ENCODE measurements at regions not wholly inside any gene's neighbourhood (a gene's known extent, or its start where the extent isn't known, plus 50 kb on each side); places are given as distances from the start of the nearest gene placed in this dataset.

DNA sequence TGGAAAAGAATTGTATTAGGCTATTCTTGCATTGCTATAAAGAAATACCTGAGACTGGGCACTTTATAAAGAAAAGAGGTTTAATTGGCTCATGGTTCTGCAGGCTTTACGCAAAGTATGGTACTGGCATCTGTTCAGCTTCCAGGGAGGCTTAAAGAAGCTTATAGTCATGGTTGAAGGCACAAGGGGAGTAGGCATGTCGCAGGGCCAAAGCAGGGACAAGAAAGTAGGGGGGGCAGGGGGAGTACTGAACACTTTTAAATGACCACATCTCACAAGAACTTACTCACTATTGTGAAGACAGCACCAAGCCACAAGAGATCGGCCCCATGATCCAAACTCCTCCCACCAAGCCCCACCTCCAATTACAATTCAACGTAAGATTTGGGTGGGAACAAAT lies 152.5 kb upstream of the PHF14 start:
- no peak for DNase-seq

DNA sequence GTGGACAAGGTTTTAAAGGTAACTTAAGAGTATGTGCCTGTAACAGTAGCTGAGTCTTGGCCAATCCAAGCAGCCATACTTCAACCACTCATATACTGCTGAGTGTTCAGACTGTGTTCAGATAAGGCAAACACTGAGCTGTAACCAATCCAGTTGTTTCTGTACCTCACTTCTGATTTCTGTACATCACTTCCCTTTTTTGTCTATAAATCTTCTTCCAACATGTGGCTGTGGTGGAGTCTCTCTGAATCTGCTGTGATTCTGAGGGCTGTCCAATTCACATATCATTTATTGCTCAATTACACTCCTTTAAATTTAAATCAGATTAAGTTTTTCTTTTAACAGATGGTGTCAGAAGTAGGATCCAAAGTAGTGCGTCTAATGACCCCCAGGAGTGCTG lies 149.5 kb upstream of the PHF14 start:
- no peak for DNase-seq

DNA sequence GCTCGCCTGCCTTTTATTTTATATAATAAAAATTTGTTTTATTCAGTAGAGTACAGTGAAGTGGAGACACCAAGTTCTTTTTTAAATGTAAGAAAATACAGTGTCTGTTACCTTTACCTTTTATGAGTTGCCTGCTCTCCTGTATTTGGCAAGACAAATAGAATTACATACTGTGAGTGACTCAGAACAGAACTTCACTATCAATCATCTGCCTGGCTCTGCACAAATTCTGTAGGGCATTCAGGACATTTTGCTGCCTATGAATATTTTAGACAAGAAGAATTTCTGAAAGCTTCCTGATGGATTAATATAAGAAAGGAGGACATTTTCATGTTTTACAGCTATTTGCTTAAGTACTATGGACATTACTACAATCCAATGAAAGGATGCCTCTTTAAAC lies 135.4 kb upstream of the PHF14 start:
- no peak for DNase-seq

DNA sequence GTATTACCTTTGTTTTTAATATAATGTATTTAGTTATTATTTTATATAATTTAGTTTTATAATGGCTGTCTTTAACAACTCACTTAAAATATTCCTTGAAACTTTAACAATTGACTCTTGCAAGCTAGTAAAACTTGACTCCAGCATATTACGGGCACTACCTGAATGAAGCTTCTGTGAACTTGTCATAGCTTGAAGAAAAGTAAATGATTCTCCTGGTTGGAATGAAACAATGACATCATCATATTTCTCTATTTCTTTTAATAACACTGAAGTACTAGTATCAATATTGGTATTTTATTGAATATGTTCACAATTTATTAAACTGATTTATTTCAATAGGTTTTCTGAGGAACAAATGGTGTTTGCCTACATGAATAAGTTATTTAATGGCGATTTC lies 128.4 kb upstream of the PHF14 start:
- no peak for DNase-seq

DNA sequence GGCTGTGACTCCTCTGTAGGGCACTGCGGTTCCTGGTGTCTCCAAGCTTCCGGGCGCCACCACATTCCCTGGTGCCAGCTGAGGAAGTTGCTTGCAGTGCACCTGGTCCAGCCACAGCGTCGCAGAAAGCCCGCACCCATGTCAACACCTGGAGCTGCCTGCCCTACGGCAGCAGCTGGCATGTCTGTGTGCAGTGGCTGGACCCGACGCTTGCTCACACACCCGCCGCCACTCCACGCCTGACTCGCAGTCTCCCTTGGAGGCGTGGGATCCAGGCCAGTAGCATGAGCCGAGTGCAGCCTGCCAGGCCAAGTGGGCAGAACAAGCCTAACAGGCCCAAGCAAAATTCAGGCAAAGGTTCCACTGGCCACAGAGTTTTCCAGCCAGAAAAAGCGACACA lies 118.1 kb upstream of the PHF14 start:
- DNase-seq, result no peak

DNA sequence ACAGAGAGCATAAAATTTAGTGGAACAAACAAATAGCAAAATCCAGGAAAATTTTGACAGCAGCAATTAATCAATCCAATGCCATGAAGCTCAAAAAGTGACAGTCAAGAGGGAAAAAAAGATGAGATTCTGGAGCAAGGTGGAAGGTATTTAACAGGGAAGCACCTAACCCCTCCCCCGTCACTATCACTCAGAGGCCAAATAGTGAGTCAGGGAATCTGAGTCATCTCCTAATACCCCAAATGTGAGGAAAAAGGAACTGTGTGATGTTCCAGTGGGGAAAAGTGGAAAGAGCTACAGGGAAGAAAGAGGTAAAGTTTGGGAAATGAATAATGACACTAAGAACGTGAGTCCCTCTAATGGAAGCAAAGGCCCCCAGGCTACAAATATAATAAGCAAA lies 113.2 kb upstream of the PHF14 start:
- no peak for DNase-seq

DNA sequence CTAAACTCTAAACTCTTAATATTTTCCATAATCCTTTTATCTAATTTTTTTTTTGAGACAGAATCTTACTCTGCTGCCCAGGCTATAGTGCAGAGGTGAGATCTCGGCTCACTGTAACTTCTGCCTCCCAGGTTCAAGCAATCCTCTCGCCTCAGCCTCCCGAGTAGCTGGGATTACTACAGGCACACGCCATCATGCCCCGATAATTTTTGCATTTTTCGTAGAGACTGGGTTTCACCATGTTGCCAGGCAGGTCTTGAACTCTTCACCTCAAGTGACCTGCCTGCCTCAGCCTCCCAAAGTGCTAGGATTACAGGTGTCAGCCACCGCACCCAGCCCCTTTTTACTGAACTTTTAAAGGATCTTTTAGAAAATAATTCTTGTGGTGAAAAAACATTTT lies 110.2 kb upstream of the PHF14 start:
- DNase-seq, result no peak

DNA sequence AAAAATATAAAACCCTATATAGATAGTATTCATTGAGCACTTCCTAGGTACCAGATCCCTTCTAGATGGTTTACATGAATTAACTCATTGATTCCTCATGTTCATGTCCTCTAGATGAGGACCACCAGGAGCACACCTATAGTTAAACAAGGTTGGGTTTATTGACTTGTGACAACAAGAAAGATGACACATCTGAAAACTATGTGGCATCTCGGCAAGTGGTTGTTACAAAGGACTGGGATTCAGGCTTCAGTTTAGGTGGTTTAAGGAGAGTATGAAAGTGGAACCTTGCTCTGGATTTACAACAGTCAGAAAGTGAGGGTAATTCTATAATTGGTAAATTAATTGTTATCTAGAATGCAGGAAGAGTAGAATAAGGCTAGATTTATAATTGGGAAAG lies 99.0 kb upstream of the PHF14 start:
- DNase-seq, result no peak

DNA sequence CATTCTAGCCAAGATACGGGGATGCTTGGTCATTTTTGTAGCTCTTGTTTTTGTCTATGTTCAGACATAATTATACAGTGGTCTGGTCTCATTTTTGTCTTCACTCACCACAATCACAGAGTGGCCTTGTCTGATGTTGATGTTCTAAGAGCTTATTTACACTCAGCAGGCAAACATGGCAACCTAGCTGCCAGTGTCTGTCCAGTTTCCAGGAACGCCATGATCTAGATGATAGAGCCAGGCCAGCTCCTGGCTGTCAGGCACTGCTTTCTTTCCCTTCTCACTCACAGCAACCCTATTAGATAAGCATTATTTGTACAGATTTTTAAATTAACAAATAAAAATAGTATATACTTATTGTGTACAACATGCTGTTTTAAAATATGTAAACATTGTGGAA lies 98.6 kb upstream of the PHF14 start:
- no peak for DNase-seq

DNA sequence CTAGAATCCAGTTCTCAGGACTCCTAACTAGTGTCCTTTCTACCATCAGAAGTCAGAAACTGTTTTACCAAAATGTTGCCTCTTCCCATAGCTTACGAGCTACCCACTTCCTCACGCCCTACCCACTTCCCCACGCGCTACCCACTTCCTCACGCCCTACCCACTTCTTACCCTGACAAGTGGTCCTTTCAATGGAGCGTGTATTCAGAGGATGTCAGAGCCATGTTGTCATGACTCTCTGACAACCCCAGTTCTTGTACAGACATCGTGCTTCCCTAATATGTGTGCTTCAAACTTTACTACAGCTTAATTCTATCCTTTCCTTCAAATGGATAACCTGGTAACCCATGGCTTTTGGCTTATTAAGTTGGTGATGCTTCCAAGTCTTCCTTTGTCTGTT lies 84.8 kb upstream of the PHF14 start:
- DNase-seq, result no peak

DNA sequence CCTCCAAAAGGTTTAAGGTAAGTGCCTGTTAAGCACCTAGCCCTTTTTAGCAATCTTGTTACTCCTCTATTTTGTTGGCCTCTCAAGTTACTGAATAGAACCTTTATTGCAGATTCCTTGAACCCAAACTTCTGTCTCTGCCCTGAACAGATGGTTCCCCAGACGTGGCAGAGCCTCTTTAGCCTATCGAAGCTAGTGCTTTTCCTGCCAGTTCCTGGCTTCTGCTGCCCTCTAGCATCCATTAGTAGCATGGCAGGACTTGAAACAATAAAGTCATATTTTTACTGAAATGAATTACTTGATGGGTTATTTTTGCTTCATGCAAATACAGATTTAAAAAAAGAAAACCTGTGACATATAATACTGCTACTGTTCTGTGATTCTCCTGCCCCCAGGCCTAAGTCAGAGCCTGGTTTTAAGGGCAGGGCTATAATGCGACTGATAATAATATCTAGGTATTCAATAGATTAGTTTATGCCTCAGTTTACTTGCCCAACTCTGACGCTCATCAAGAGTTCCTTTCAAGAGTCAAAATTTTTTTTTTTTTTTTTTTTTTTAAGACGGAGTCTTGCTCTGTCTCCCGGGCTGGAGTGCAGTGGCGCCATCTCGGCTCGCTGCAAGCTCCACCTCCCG lies 84.3 kb upstream of the PHF14 start:
- DNase-seq, result peak; percentile 20

DNA sequence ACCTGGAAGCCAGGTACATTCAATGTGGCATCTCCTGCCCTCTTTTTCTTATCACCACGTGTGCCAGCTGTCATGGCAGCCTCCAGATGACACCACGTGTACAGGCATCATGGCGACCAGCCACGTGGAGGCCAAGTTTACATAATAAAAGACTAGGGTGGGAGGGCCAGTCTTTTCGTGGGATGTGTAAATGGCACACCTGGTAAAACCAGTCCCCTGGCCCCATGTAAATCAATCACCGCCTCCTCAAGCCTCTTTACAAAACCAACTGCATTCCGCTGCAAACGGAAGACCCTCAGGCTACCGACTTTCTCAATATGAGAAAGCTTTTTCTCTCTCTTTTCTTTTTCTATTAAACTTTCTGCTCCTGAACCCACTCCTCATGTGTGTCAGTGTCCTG lies 65.1 kb upstream of the PHF14 start:
- DNase-seq, result no peak

DNA sequence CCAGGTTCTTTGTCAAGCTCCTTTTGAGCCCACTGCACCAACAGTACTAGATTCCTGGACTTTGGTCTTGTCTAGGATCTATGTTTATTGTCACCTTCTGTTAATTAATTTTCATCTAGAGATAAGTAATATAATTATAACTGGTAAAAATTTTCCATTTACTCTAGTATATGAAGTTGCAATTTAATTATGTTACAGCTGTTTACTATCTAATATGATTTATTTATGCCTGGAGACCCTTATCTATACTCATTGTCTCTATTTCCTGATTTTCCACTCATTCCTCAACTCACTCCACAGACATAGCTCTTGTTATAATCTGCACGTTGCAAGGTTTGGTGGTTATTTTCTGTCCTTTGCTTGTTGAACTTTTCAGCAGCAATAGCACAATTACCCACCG lies 63.2 kb upstream of the PHF14 start:
- no peak for DNase-seq

DNA sequence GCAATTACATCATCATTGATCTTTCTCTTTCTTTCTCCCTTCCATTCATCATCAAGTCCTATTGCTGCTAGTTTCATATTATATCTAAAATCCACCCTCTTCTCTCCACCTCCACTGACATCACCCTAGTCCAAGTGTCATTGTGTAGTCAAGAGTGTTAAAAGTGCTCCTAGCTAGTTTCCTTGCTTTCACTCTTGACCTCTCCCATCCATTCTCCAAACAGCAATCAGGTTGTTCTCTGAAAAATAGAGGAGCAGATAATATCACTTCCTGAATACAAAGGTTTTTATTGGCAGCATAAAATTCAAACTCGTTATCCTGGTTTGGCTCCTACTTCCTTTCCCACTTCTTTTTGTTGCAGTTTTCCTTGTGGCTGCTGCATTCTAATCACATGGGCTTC lies 61.6 kb upstream of the PHF14 start:
- no peak for DNase-seq

DNA sequence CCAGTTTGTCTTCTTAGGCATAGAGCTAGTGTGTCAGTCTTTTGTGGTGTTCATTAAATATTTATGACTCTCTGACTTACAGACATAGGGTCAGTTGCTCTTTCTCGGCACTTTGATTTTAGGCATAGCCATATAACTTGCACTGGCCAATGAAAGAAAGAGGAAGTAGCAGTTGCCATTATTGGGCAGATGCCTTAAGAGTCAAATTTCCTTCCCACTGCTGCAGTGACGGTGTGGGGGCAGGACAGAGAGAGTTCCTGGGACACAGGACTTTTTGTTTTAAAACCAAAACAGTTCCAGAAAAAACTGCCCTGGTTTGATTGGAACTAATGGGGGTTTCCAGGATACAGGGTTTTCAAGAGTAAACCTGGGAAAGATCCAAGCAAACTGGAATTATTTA lies 60.2 kb upstream of the PHF14 start:
- no peak for DNase-seq

DNA sequence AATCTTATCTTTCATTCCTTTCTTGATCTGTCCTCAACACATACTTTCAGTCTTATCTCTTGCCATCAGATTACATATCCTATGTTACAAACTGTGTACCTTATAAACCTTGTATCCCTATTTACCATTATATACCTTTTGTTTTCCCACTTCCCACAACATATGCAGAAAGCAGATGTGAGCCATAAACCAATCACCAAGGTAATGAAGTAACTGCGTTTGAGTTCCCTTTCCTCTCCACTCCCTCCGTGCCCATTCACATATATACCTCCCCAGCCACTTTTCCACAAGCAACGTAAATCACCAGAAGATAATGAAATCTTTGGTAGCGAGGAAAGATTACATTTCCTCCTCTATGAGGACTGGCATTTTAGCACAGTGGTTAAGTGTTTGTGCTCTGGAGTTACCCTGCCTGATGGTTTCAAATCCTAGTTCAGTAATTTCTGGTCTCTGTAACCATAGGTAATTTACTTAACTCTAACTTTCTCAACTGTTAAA lies 55.5 kb upstream of the PHF14 start:
- DNase-seq, result no peak

DNA sequence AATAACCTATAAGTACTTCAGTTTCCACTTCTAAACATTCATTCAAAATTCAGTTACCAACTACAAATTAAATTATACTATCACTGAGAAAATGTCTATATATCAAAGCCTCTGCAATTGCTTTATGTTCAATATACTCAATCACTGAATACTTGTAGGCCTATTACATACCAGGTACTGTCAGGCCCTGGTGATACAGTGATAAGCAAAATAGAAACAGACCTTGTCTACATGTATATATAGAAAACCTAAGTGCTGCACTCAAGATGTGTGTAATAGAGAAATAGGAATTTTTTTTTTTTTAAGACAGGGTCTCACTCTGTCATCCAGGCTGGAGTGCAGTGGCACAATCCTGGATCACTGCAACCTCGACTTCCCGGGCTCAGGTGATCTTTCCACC lies 53.7 kb upstream of the PHF14 start:
- DNase-seq, result no peak

Data from stimulated activated CD4-positive, alpha-beta T cell treated with anti-CD3 and anti-CD28 coated beads, Interleukin-12 subunit alpha, Interleukin-12 subunit beta, amount 100 ng/mL, for 4 hours (primary cell).